K562 (cell line): ENCODE measurements at regions not wholly inside any gene's neighbourhood (a gene's known extent, or its start where the extent isn't known, plus 50 kb on each side); places are given as distances from the start of the nearest gene placed in this dataset.

Experiments
- ATAC-seq: fragments of 200-7000 bp; cut with Tn5 transposase; 3 replicates; pipeline ENCODE4 v1.9.1; 2020; ENCODE audit warnings: moderate library complexity
- BruUV-seq: library from RNA; stranded (reverse); fragments of 400-500 nt; replicated peaks from 2 replicates; lab custom pipeline; 2021; lab: Mats Ljungman, UMichigan
- CTCF ChIA-PET: fragments of 300-600 bp; formaldehyde crosslinking; extraction: SDS; loops from one replicate; lab custom pipeline; 2021; ENCODE audit warnings: low intra/inter-chr PET ratio; lab: Yijun Ruan, JAX
- POLR2A ChIA-PET: fragments of 300-600, 350-650 bp; sonication (Branson Sonifier 250); formaldehyde crosslinking; extraction: SDS; loops from one replicate; lab custom pipeline; 2021; ENCODE audit warnings: antibody characterized with exemption, inconsistent platforms; lab: Yijun Ruan, JAX
- DNase-seq, 4 experiments: peaks; one replicate each; pipeline versions ENCODE4 v3.0.0 to v3.0.0-alpha.2; 2011 to 2018; ENCODE audit warnings: low spot score in 3 of 4, mixed read lengths in 3 of 4; ENCODE audit errors: extremely low read depth in 1 of 4
- FAIRE-seq: peaks from 2 replicates; lab custom pipeline; 2011; peaks lifted over from hg19 to GRCh38; lab: Jason Lieb, UNC
- H2AFZ ChIP-seq: 2 replicates; pipeline ENCODE4 v1.6.0; 2011; ENCODE audit warnings: low read depth, low read length, control low read depth, inconsistent platforms
- H3K27ac ChIP-seq: fragments of 200-600 bp; 3 replicates; pipeline ENCODE4 v1.8.0; 2011; ENCODE audit warnings: low read depth, mild to moderate bottlenecking, control low read depth, inconsistent platforms, low read length, moderate library complexity, mixed read lengths; ENCODE audit errors: extremely low read depth
- H3K27me3 ChIP-seq, 2 experiments: fragments of 300-600 bp in 1 of 2; 2 replicates in 1 of 2; 3 replicates in 1 of 2; pipeline versions ENCODE4 v1.6.0 to v1.8.0; 2011; ENCODE audit warnings: inconsistent platforms in 2 of 2, low read length in 2 of 2, mild to moderate bottlenecking in 1 of 2, mixed read lengths in 1 of 2, moderate library complexity in 1 of 2; ENCODE audit not compliant: control insufficient read depth in 2 of 2, insufficient read depth in 2 of 2
- H3K36me3 ChIP-seq: fragments of 300-600 bp; 3 replicates; pipeline ENCODE4 v1.8.0; 2011; ENCODE audit warnings: mild to moderate bottlenecking, low read length, inconsistent platforms; ENCODE audit not compliant: control insufficient read depth, insufficient read depth
- H3K4me1 ChIP-seq, 2 experiments: fragments of 200-600 bp in 1 of 2; replicated peaks in 1 of 2; 2 replicates in 1 of 2; 3 replicates in 1 of 2; pipeline versions ENCODE4 v1.5.1 to v1.8.0; 2011; ENCODE audit warnings: inconsistent platforms in 2 of 2, low read length in 2 of 2, mild to moderate bottlenecking in 1 of 2, mixed read lengths in 1 of 2, moderate library complexity in 1 of 2; ENCODE audit not compliant: control insufficient read depth in 2 of 2, insufficient read depth in 2 of 2
- H3K4me2 ChIP-seq: 2 replicates; pipeline ENCODE4 v1.6.1; 2011; ENCODE audit warnings: low read length, control low read depth, inconsistent platforms, mixed read lengths; ENCODE audit not compliant: insufficient read depth
- H3K4me3 ChIP-seq: fragments of 200-600 bp; sonication (generic), shearing (Covaris generic); 2 replicates; pipeline ENCODE4 v1.5.1; 2016; ENCODE audit warnings: control low read depth, inconsistent platforms
- H3K79me2 ChIP-seq: fragments of 200-600 bp; 3 replicates; pipeline ENCODE4 v1.8.0; 2011; ENCODE audit warnings: low read length, inconsistent platforms; ENCODE audit not compliant: control insufficient read depth, insufficient read depth
- H3K9ac ChIP-seq, 2 experiments: 2 replicates each; pipeline versions ENCODE4 v1.6.0 to v1.6.1; 2011; ENCODE audit warnings: low read depth in 2 of 2, low read length in 2 of 2, control low read depth in 1 of 2, inconsistent platforms in 1 of 2, mild to moderate bottlenecking in 1 of 2, mixed read lengths in 1 of 2; ENCODE audit not compliant: insufficient read depth in 1 of 2
- H3K9me1 ChIP-seq: one replicate; pipeline ENCODE4 v1.6.0; 2011; ENCODE audit warnings: inconsistent platforms, mild to moderate bottlenecking, low read length, moderate library complexity; ENCODE audit not compliant: control insufficient read depth, insufficient read depth
- H3K9me3 ChIP-seq: replicated peaks from 2 replicates; pipeline ENCODE4 v1.5.1; 2011; ENCODE audit warnings: low read depth, low read length, inconsistent platforms; ENCODE audit not compliant: control insufficient read depth, insufficient read depth
- H4K20me1 ChIP-seq: replicated peaks from 2 replicates; pipeline ENCODE4 v1.6.1; 2011; ENCODE audit warnings: low read length, inconsistent platforms, mixed read lengths; ENCODE audit not compliant: control insufficient read depth, insufficient read depth
- CTBP1 ChIP-seq: fragments of 450-650 bp; IDR thresholded peaks from 2 replicates; pipeline ENCODE4 v1.6.1; 2016; ENCODE audit warnings: borderline replicate concordance
- EGR1 ChIP-seq: fragments of 450-650 bp; conservative IDR thresholded peaks from 2 replicates; pipeline ENCODE4 v1.6.1; 2017; ENCODE audit warnings: mild to moderate bottlenecking
- FOSL1 ChIP-seq: fragments of 200-800 bp; sonication (Bioruptor generic); conservative IDR thresholded peaks from 2 replicates; pipeline ENCODE4 v1.6.1; 2016; ENCODE audit warnings: missing genetic modification characterization, missing compliant biosample characterization
- HDAC8 ChIP-seq: fragments of 450-650 bp; IDR thresholded peaks from 2 replicates; pipeline ENCODE4 v1.6.1; 2016; ENCODE audit warnings: mild to moderate bottlenecking, missing genetic modification characterization, moderate library complexity, missing compliant biosample characterization
- PHB2 ChIP-seq: fragments of 450-650 bp; IDR thresholded peaks from 2 replicates; pipeline ENCODE4 v1.6.1; 2017; ENCODE audit warnings: low read depth
- RFX1 ChIP-seq: fragments of 450-650 bp; IDR thresholded peaks from 2 replicates; pipeline ENCODE4 v1.6.1; 2016; ENCODE audit warnings: mild to moderate bottlenecking, moderate library complexity
- RNF2 ChIP-seq: sonication (generic); IDR thresholded peaks from 2 replicates; pipeline ENCODE4 v1.6.1; 2016
- SIX5 ChIP-seq, 2 experiments: IDR thresholded peaks; 2 replicates each; pipeline ENCODE4 v1.6.1; 2011; ENCODE audit warnings: low read length in 2 of 2, borderline replicate concordance in 1 of 2, low read depth in 1 of 2, mild to moderate bottlenecking in 1 of 2, moderate library complexity in 1 of 2; ENCODE audit not compliant: insufficient read depth in 1 of 2
- SNIP1 ChIP-seq: fragments of 450-650 bp; IDR thresholded peaks from 2 replicates; pipeline ENCODE4 v1.7.1; 2017; ENCODE audit warnings: low read depth, mild to moderate bottlenecking
- TAF15 ChIP-seq: fragments of 200-400 bp; formaldehyde crosslinking; IDR thresholded peaks from 2 replicates; pipeline ENCODE4 v1.6.1; 2017; ENCODE audit warnings: mild to moderate bottlenecking, low read depth, low read length, moderate library complexity
- ZNF518B ChIP-seq: fragments of 250-450 bp; sonication (Bioruptor Pico); IDR thresholded peaks from 2 replicates; pipeline ENCODE4 v1.5.0; 2021; ENCODE audit warnings: mild to moderate bottlenecking, moderate library complexity
- ZNF77 ChIP-seq: fragments of 250-450 bp; sonication (Bioruptor Pico); IDR thresholded peaks from 2 replicates; pipeline ENCODE4 v1.5.0; 2020
- WGBS: fragments of 100-300 bp; shearing (Covaris generic); methylation state at CpG from one replicate; pipeline ENCODE4 v1.1.6; 2016; ENCODE audit warnings: low coverage, mixed read lengths; ENCODE audit not compliant: insufficient coverage; ENCODE audit errors: missing lambda C conversion rate; 5-methylcytosine and 5-hydroxymethylcytosine counted together
- in situ Hi-C: fragments of 300-500 bp; cut with MboI; formaldehyde crosslinking; loops from 4 replicates; pipeline ENCODE4 v1.15.0; 2018; ENCODE audit warnings: inconsistent platforms, mixed read lengths
- intact Hi-C: fragments of 100-400 bp; cut with micrococcal nuclease; formaldehyde crosslinking; loops from 2 replicates; pipeline ENCODE4 v1.14.2; 2022
- TF ChIP-seq, protein P1 (sequence below): sonication (generic); formaldehyde crosslinking; IDR thresholded peaks from 2 replicates; pipeline ENCODE4 v1.8.0; 2022; ENCODE audit warnings: mild to moderate bottlenecking, missing genetic modification reagents
- TF ChIP-seq, protein P2 (sequence below): sonication (generic); formaldehyde crosslinking; IDR thresholded peaks from 2 replicates; pipeline ENCODE4 v1.8.0; 2023; ENCODE audit warnings: missing genetic modification reagents, mild to moderate bottlenecking, borderline replicate concordance

GRCh38 chr16:5477251-5477650 is 379.7 kb upstream of the EEF2KMT start:
- Histone ChIP-seq H3K36me3 (no peaks in the 10 kb centered on the region), H3K27me3 (peaks cover 0 to 6% of the 10 kb centered on the region in 2 experiments; a peak in 1 of 5 replicates), H3K9me3 (no peaks in the 10 kb centered on the region), H3K27ac (no peak overlapping the region), H3K4me1 (no peaks in the 10 kb centered on the region), H2AFZ (no peak overlapping the region), H3K79me2 (no peaks in the 10 kb centered on the region), H3K9ac (no peak overlapping the region), H3K4me3 (no peak overlapping the region), H3K4me2 (no peak overlapping the region), H3K9me1 (no peaks in the 10 kb centered on the region), H4K20me1 (no peaks in the 10 kb centered on the region; the same call in 1 of the 2 replicates)
- no peak for ATAC-seq
- intact Hi-C loops: no loop called here
- 0% methylated on average over 6 of the region's 6 CpGs for WGBS
- in situ Hi-C loops: loop anchor here (25.0 kb wide), 1 partner anchor 240 kb away; no protein-coding TSS in a partner anchor
- no peak for DNase-seq
- FAIRE-seq: no peak
- POLR2A ChIA-PET: no interaction called here
- BruUV-seq: no TSS peak
- CTCF ChIA-PET: no interaction called here
- TF ChIP-seq SIX5 (IDR thresholded peaks at IDR 0.05; ENCODE audit: borderline replicate concordance in 1 of 2, insufficient read depth in 1 of 2, low read depth in 1 of 2, low read length in 2 of 2): no peak
- TF ChIP-seq, protein P1, sequence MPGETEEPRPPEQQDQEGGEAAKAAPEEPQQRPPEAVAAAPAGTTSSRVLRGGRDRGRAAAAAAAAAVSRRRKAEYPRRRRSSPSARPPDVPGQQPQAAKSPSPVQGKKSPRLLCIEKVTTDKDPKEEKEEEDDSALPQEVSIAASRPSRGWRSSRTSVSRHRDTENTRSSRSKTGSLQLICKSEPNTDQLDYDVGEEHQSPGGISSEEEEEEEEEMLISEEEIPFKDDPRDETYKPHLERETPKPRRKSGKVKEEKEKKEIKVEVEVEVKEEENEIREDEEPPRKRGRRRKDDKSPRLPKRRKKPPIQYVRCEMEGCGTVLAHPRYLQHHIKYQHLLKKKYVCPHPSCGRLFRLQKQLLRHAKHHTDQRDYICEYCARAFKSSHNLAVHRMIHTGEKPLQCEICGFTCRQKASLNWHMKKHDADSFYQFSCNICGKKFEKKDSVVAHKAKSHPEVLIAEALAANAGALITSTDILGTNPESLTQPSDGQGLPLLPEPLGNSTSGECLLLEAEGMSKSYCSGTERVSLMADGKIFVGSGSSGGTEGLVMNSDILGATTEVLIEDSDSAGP (CRISPR knock-in tag): no peak
- no peak for TF ChIP-seq PHB2
- no peak for TF ChIP-seq TAF15
- TF ChIP-seq ZNF77 (CRISPR knock-in tag): no peak
- no peak for TF ChIP-seq FOSL1
- no peak for TF ChIP-seq SNIP1
- TF ChIP-seq EGR1: no peak
- TF ChIP-seq CTBP1: no peak
- no peak for TF ChIP-seq RFX1
- TF ChIP-seq, protein P2, sequence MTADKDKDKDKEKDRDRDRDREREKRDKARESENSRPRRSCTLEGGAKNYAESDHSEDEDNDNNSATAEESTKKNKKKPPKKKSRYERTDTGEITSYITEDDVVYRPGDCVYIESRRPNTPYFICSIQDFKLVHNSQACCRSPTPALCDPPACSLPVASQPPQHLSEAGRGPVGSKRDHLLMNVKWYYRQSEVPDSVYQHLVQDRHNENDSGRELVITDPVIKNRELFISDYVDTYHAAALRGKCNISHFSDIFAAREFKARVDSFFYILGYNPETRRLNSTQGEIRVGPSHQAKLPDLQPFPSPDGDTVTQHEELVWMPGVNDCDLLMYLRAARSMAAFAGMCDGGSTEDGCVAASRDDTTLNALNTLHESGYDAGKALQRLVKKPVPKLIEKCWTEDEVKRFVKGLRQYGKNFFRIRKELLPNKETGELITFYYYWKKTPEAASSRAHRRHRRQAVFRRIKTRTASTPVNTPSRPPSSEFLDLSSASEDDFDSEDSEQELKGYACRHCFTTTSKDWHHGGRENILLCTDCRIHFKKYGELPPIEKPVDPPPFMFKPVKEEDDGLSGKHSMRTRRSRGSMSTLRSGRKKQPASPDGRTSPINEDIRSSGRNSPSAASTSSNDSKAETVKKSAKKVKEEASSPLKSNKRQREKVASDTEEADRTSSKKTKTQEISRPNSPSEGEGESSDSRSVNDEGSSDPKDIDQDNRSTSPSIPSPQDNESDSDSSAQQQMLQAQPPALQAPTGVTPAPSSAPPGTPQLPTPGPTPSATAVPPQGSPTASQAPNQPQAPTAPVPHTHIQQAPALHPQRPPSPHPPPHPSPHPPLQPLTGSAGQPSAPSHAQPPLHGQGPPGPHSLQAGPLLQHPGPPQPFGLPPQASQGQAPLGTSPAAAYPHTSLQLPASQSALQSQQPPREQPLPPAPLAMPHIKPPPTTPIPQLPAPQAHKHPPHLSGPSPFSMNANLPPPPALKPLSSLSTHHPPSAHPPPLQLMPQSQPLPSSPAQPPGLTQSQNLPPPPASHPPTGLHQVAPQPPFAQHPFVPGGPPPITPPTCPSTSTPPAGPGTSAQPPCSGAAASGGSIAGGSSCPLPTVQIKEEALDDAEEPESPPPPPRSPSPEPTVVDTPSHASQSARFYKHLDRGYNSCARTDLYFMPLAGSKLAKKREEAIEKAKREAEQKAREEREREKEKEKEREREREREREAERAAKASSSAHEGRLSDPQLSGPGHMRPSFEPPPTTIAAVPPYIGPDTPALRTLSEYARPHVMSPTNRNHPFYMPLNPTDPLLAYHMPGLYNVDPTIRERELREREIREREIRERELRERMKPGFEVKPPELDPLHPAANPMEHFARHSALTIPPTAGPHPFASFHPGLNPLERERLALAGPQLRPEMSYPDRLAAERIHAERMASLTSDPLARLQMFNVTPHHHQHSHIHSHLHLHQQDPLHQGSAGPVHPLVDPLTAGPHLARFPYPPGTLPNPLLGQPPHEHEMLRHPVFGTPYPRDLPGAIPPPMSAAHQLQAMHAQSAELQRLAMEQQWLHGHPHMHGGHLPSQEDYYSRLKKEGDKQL (CRISPR knock-in tag): no peak
- TF ChIP-seq RNF2: no peak
- no peak for TF ChIP-seq ZNF518B
- TF ChIP-seq HDAC8 (tag): no peak
